ENCODE measurements at regions not wholly inside any gene's neighbourhood (a gene's known extent, or its start where the extent isn't known, plus 50 kb on each side); places are given as distances from the start of the nearest gene placed in this dataset.

DNA sequence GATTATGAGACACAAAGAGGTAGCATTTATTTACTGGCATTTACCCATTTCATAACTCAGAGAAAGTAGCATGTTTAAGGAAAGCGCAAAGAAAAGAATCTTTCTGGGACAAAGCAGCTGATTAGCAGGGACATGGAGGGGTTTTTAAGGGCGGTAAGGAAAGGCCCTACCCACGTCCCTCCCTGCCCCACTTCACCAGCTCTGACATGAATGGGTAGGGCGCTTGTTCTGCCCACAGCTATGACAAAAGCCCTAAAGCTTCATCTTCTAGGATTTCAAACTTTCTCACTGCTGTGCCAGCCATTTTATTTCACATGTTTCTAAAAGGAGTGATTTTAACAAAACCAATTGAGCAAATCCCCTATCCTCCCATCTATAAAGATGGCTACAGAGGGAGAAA lies 406.9 kb upstream of the KLF6 start:
- TF ChIP-seq POLR2A (IDR thresholded peaks at IDR 0.05; ENCODE audit: extremely low read depth, insufficient read length), result no peak
- TF ChIP-seq, protein P1, sequence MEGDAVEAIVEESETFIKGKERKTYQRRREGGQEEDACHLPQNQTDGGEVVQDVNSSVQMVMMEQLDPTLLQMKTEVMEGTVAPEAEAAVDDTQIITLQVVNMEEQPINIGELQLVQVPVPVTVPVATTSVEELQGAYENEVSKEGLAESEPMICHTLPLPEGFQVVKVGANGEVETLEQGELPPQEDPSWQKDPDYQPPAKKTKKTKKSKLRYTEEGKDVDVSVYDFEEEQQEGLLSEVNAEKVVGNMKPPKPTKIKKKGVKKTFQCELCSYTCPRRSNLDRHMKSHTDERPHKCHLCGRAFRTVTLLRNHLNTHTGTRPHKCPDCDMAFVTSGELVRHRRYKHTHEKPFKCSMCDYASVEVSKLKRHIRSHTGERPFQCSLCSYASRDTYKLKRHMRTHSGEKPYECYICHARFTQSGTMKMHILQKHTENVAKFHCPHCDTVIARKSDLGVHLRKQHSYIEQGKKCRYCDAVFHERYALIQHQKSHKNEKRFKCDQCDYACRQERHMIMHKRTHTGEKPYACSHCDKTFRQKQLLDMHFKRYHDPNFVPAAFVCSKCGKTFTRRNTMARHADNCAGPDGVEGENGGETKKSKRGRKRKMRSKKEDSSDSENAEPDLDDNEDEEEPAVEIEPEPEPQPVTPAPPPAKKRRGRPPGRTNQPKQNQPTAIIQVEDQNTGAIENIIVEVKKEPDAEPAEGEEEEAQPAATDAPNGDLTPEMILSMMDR (IDR thresholded peaks at IDR 0.05; ENCODE audit: low read depth, low read length), result no peak
- no peak for TF ChIP-seq MYC (IDR thresholded peaks at IDR 0.05; ENCODE audit: low read depth, low read length)
- TF ChIP-seq, protein P2, sequence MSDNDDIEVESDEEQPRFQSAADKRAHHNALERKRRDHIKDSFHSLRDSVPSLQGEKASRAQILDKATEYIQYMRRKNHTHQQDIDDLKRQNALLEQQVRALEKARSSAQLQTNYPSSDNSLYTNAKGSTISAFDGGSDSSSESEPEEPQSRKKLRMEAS (IDR thresholded peaks at IDR 0.05; ENCODE audit: low read depth, low read length), result no peak

Measured in NB4 (cell line).